Medulla oblongata (tissue), 1 donor: ENCODE measurements at regions not wholly inside any gene's neighbourhood (a gene's known extent, or its start where the extent isn't known, plus 50 kb on each side); places are given as distances from the start of the nearest gene placed in this dataset.
A peak's percentile ranks its signal among the peaks of the same experiment; 100 is the strongest.

Experiments used
- DNase-seq: peaks from one replicate; pipeline ENCODE4 v3.0.0-alpha.2; 2015; ENCODE audit errors: extremely low spot score

DNA sequence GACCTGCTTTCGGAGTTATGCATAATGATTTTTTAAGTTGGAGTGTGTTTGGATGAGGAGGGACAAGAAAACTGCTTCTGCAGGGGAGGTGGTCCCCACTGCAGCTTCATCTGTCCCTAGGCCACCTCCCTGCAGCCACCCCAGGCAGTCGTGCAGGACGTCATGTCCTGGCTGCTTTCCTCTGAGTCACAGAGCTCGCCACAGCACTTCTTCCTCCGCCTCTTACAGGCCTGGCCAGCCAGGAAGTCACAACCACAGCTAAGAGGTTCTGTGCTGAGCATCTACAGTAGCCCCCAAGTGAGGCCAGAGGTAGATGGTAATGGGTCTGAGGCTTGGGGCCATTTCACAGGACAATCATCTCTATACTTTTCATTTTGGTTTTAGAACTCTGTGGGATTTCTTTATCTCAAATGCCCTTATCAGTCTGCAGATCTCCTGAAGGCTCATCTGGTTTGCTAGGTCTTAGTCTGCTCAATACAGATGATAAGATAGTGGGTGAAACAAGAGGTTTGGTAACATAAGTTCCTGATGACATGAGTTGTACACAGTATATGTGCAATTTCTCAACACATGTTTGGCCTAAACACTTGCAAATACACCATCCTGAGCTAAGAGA lies 106.4 kb downstream of the ARF6 start:
- DNase-seq, result peak; percentile 67

DNA sequence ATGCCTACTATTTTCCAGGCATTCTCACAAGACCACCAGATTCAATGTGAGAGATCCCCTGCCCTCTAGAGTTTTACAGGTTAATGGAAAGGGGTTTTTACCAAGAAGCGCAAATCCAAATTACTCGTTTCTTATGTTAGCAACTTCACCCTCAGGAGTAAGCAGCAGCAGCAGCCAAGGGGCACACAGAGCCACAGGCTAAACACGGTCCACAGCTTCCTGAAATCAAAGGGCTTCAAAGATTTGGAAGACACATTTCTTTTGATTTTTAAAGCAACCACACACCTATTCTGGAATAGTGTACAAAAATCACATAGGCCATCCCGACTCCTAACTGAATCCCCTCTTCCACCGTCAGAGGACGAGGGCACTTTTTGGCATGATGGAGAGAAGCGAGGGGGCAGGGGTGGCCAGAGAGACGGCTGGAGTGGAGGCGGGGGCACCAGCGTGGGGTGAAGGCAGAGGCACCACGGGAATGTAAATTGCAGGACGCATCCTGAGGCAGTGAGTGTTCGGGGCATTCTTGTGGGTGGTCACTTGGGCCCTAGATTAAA lies 107.0 kb downstream of the ARF6 start:
- no peak for DNase-seq

DNA sequence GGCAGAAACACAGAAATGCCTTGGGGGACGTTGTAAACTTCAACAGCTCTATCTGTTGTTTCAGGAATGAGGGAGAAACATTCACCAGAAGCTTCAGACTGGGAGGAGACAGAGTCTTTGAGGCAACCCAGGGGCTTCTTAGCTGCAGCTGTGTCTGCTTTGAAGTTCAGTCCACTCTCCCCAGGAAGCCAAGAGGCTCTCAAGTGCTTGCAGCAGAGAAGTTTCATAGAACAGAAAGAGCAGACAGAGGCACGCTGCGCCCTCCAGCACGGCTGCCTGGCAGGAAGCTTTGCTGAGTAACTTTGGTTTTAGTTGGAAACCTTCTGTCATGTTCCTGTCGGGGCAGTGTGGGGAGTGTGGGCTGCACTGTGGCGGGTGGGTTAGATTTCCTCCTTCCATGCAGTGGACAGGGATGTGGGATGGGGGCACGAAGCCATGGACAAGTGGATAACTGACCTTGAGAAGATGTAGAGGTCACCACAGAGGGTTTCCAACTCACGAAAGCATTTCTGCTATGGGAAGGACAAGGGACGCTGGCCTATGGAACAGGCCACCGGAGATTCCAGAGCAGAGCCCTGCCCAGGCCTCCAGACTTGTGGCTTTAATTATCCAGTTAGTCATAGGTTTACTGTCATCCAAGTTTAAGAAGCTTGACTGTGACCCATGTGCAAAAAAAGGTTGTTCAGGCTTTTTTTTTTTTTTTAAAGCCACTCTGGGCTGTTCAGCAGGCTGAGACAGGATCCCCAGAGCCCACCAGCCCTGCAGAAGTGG lies 107.7 kb downstream of the ARF6 start:
- DNase-seq, result no peak

DNA sequence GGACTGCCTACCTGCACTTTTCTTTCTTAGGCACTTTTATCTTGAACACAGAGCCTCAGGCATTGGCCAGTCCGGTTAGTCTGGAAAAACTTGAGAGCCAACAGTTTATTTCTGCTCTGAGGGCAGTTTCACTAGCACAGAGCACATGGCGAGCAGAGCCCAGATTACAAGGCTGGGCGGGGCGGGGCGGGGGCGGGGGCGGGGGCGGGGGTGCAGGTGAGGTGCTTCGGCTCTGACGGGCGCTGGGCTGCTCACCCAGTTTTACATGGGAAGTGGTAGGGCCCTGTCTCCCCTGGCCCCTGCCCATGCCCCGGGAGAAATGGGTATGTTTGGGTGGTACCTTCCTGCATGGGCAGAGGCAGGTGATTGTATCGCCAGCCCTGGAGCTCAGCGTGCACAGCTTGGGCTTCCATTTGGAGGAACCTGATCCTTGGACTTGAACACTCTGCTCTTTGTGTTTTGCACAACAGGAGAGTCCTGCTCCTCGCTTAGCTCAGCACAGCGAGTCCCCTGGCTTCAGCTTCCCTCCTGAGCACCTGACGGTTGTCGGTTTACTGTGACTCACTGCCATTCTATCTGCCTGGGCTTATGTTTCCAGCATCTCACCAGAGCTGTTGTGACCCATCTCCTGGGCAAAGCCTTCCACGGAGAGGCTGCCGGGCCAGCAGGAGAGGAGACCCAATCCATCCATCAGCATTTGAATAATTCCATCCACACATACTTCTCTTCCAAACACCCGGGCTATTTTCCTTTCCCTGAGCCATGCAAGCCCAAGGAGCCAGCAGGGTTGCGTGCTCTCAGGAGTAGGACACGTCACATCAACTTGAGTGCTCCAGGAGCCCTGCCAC lies 108.5 kb downstream of the ARF6 start:
- DNase-seq, result no peak

DNA sequence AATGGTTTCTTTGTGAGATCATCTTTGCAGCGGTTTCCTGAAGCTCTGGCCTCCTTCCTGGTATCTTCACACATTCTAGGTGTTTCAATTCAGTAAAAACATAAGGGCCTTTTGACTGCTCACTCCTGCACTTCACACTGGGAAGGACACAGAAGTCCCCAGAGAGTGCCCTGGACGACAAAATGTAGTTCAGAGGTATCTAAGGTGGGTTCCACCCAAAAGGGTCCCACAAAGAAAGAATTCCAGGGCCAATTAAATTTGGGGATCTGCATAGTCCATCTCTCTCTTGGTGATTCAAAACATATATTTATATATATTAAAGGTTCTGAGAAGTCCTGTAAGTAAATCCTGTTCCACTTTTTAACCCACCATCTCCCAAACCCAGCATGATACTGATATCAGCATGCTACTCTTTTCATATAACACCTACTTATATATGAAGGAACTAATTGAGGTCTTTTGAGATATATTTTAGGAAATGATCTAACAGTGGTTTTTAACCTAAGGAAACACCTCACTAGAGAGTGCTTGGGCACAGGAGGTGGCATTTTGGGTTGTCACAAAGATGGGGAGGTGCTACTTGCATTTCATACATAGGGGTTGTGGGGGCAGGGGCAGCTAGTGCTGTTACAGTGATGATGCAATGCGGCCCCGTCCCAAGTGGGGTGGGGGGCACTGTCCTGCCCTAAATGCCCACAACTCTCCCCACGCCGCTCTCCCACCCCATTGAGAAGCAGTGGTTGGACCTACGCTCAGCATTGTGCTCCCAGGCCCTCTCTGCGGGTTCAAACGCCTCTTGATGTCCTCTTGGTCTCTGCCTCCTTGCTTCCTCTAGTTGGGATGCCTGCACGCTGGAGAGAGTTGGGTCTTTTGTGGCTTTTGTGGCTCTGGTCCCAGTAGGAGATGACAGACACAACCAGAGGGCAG lies 109.4 kb downstream of the ARF6 start:
- DNase-seq, result no peak

DNA sequence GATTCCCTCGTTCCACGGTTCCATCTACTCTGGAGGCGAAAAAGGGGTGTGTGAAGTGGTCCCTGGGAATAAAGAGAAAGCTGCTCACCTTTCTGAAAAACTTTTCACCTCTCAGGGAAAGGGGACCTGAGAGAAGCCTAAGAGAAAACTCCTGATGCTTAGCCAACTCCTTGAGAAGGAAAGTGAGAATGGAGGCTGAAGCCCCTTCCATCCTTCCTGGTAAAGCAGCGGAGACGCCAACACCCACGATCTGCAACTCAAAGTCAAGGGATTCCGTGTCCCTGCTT lies 110.0 kb downstream of the ARF6 start:
- DNase-seq, result no peak

DNA sequence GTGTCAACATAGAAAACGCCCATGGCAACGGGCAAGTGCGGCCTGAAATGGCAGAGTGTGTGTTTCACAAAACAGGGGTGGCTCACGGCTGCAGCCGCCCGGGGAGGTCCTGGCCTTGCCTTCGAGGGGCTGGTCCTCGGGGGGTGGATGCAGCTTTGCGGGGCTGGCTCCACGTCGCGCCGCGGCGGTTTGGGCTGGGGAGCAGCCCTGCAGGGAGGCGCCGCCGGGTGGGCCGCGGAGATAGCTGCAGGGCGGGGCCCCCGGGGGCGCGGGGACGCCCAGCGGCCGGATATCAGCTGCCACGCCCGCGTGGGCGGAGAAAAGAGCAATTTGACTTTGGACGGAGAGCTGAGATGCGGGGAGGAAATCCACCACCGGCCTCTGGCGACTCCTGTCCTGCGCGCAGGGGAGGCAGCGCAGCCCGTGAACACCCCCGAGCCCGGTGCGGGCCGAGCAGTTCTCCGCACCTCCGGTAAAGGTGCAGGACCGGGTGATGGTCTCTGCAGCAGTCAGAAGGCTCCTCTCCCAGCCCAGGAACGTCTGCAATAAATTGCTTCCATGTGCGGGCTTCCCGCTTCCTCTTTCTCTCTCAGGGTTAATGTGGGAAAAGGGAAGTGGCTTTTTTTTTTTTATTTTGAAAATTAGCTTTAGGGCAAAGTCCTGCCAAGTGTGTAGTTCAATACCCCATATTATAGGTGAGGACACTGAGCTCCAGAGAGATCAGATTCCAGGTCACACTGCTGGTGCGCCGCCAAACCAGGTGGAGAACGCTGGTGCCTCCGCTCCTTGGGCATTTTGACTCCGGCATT lies 110.5 kb downstream of the ARF6 start:
- peak; percentile 45 for DNase-seq

DNA sequence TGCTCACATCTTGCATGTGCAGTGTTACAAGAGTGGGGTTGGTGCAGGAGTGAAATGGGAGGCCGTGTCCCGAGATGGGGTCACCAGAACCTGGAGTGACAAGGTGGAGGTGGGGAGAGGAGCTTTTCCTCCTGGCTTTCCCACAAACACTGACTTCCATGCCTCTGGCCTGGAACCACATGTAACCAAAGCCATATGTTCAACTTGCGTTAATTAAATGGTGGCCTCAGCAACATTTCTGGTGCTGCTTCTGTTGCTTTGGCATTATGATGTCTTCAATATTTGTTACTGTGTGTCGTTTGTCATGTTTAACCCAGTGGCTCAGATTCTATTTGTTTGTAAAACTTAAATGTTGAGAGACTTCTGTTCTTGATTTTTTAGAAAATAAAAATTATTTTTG lies 110.2 kb downstream of the VCPKMT start:
- no peak for DNase-seq

DNA sequence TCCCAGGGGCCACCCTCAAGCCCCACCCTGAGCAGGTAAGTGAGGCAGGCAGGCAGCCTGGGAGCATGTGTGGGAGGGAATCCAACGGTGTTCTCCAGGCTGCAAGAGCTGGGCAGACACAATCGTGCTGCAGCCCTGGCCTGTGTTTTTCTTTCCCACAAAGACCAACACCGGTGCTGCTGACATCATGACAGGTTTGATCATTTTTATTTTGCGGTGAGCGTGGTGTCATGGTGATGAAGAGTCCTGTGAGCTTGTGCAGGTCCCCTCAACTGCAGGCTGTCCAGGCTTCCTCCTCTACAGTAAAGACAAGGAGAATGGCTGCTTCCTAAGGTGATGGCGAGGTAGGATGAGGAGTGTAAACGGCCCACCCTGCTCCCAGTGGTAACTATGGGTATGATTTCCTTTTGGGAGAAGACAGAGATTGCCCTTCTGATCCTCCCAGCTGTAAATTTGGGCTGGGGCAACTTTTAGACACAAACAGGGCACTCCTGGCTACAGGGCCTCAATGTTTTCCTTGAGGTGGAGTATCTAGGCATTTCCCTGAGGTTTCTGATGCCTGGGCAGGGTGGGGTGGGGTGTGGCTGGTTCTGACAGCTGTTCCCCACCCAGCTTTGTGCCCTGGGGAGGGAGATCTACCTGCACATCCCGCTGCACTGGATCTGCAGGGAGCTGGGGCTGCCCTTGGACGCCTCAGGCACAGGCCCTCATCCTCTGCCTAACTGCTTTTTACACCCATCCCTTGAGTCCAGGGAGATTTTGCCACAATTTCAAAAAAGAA lies 109.1 kb downstream of the VCPKMT start:
- DNase-seq, result no peak

DNA sequence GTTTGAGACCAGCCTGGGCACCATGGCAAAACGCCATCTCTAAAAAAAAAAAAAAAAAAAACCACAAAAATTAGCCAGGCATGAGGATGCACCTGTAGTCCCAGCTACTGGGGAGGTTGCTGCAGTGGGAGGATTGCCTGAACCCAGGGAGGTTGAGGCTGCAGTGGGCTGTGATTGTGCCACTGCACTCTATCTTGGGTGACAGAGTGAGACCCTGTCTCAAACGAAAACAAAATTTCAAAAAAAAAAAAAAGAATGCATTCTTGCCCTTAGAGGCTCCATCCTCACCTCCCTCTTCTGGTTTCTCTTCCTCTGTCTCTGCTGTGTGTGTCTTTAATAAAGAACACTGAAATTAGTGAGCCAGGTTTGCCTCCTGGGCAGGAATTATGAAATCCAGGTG lies 107.8 kb downstream of the VCPKMT start:
- no peak for DNase-seq

DNA sequence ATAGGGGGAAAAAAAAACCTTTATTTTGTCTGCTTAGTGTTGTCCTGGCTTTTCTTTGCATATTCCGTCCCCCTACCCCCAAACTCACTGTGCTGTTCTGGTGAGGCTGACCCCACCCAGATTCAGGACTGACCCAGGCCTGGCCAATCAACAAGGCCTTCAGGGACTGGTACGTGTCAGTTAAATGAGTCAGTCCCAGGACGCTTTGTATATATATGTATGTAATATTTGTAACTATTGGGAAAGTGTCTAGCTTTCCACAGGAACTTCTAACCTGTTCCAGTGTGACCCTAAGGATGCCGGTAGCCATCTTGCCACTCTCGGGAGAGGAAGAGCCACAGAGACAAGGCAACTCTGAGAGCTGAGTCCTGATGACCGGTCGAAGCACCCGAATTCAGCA lies 107.4 kb downstream of the VCPKMT start:
- no peak for DNase-seq

DNA sequence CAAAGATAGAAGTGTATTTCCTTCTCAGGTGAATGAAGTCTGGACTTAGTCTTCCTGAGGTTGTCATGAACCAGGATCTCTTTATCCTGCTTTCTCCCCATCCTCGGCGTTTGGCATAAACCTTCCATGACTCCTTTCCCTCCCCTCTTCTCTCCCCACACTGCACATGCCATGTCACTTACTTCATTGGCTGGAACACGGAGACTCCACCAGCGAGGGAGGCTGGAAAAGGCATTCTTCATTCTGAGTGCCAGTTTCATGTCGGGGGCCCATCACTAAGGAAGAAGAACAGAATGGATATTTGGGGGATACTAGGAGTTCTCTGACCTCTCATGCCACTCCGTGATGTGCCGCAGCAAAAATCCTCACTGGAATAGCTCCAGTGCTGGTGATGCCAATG lies 105.6 kb downstream of the VCPKMT start:
- no peak for DNase-seq

DNA sequence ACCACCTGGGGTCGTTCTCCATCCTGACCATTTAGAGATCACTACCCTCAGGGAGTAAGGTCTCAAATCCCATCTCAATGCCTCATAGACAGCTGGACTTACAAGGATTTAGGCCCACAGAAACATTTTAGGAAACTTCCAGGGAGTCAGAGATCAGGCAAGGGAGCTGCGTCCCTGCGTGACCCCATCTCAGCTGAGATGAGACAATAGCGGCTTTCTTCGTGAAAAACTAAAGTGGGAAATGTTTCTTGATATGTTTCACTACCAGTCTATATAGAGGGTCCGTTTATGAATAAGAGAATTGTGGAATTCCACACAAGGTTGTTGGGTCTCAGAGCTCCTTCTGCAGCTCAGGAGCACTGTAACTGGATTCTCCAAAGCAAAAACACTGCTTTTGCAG lies 105.1 kb downstream of the VCPKMT start:
- DNase-seq, result no peak

DNA sequence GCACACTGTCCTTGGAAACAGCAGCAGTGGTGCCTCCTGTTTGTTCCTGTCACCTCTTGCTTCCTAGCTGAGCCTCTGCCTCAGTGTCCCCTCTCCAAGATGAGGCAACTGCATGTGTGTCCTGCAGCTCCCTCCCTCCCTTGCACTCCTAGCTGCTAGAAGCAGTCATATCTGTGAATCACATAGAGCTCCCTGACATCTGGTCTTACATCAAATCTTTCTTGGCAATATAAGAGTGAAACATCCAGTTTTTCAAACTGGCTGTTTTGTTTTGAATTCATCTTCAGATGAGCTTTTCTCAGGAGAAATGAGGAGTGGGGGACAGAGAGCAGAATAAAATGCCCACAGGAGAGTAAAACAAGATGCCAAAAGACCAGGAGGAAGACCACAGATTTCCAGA lies 103.7 kb downstream of the VCPKMT start:
- no peak for DNase-seq

DNA sequence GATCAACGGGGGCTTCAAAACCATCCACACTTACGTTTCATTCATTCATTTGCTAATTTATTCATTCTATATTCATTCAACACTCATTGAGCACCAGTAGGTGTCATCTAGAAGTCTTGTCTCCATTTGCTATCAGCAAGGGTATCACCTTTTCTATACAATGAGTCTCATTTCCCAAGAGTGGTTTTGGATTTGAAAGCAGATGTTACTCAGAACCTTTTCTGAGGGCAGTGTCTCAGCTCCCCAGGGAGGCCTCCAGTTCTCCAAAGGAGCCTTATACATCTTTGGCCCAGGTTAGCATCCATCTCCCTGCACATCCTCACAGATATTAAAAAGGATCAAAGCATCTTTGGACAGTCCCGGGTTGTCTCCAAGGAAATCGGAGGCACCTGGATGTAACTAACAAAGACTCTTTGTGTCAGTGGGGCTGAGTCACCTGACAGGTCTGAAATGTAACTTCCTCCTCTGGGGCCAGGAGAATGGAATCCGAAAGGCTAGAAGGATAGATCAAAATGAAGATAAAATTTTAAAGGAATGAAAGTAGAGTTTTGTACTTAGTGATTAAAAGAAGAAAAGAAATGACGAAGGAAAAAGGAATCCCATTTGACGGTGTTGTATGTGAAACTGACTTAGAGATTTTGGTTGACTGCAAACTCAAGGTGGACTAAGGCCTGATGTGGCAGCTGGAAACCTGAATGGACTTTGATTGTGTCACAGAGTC lies 103.0 kb downstream of the VCPKMT start:
- no peak for DNase-seq

DNA sequence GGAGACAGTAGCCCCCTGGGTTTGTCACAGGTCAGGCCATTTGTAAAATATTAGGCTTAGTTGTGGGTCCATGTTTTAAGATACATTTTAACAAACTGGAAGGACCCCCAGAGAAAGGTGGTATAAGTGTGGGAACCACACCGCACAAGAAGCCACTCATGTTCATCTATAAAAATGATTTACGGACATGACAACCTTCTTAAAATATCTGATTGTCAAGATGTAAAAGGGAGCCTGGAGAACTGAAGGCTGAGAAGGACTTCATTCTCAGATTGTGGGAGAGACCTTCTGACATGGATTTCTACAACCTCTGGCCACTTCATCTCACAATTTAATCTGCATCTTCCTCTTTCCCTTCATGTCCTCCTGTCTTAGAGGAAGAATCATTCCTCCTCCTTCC lies 102.4 kb downstream of the VCPKMT start:
- no peak for DNase-seq

DNA sequence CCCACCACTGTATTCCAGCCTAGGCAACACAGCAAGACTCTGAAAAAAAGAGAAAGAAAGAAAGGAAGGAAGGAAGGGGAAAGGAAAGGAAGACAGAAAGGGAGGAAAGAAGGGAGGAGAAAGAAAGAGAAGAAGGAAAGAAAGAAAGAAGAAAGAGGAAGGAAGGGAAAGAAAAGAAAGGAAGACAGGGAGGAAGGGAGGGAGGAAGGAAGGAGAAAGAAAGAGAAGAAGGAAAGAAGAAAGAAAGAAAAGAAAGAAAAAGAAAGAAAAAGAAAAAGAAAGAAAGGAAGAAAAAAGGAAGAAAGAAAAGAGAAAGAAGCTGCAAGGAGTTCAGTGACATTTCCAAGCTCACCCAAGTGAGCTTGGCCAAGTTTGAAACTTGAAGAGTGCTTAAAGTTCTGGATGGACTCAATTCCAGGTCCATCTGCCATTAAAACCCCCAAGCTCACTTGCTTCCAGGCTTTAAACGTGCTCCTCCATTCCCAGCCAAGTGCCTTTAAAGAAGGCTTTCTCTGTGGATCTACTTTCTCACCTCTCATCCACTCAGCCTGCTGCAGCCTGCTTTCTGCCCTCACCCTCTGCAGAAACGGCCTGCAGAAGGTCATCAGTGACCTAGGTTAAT lies 101.5 kb downstream of the VCPKMT start:
- DNase-seq, result no peak

DNA sequence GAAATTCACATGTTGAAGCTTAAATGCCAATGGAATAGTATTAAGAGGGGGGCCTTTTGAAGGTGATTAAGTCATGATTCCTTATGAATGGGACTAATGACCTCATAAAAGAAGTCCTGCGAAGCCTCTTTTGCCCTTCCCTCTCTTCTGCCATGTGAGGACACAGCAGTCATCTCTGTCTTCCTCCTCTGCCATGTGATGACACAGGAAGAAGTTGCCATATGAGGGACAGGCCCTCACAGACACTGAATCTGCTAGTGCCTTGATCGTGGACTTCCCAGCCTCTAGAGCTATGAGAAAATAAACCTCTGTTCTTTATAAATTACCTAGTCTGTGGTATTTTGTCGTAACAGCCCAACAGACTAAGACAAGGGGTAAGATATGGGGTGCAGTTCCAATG lies 100.7 kb downstream of the VCPKMT start:
- no peak for DNase-seq
